Endothelial cell of umbilical vein (primary cell): ENCODE measurements at regions not wholly inside any gene's neighbourhood (a gene's known extent, or its start where the extent isn't known, plus 50 kb on each side); places are given as distances from the start of the nearest gene placed in this dataset.

Experiments
- BruUV-seq: library from RNA; stranded (reverse); fragments of 400-500 nt; replicated peaks from 2 replicates; lab custom pipeline; 2021; lab: Mats Ljungman, UMichigan
- CTCF ChIA-PET: fragments of 300-600, 350-600 bp; sonication (Branson Sonifier 250); formaldehyde crosslinking; loops from one replicate; lab custom pipeline; 2021; ENCODE audit warnings: antibody characterized with exemption, inconsistent platforms; lab: Charles Lee
- POLR2A ChIA-PET: fragments of 300-600, 350-600 bp; sonication (Branson Sonifier 250); formaldehyde crosslinking; loops from one replicate; lab custom pipeline; 2021; ENCODE audit warnings: antibody characterized with exemption, inconsistent platforms; lab: Charles Lee
- DNase-seq: peaks from one replicate; pipeline ENCODE4 v3.0.0-alpha.2; 2011; ENCODE audit warnings: low read depth, low spot score
- FAIRE-seq: peaks from 2 replicates; lab custom pipeline; 2011; peaks lifted over from hg19 to GRCh38; lab: Jason Lieb, UNC
- H2AFZ ChIP-seq: 2 replicates; pipeline ENCODE4 v1.6.0; 2012; ENCODE audit warnings: low read depth, low read length, control low read depth, inconsistent platforms
- H3K27ac ChIP-seq: 2 replicates; pipeline ENCODE4 v1.5.1; 2011; ENCODE audit warnings: low read depth, mild to moderate bottlenecking, control low read depth, low read length, moderate library complexity; ENCODE audit not compliant: insufficient read depth
- H3K27me3 ChIP-seq, 2 experiments: 2 replicates each; pipeline versions ENCODE4 v1.6.0 to v1.6.1; 2011; ENCODE audit warnings: low read length in 2 of 2, mixed read lengths in 1 of 2; ENCODE audit not compliant: control insufficient read depth in 2 of 2, insufficient read depth in 2 of 2
- H3K36me3 ChIP-seq, 2 experiments: 2 replicates in 1 of 2; 3 replicates in 1 of 2; pipeline ENCODE4 v1.5.1; 2011; ENCODE audit warnings: low read length in 2 of 2, mild to moderate bottlenecking in 1 of 2, moderate library complexity in 1 of 2; ENCODE audit not compliant: control insufficient read depth in 2 of 2, insufficient read depth in 2 of 2; ENCODE audit errors: extremely low read depth in 1 of 2
- H3K4me1 ChIP-seq: 3 replicates; pipeline ENCODE4 v1.5.1; 2011; ENCODE audit warnings: mild to moderate bottlenecking, low read length; ENCODE audit not compliant: control insufficient read depth, insufficient read depth; ENCODE audit errors: extremely low read depth
- H3K4me2 ChIP-seq: 2 replicates; pipeline ENCODE4 v1.6.1; 2011; ENCODE audit warnings: low read length, control low read depth, mixed read lengths; ENCODE audit not compliant: insufficient read depth
- H3K4me3 ChIP-seq, 3 experiments: fragments of 200-600 bp in 1 of 3; sonication (generic), shearing (Covaris generic) in 1 of 3; replicated peaks in 1 of 3; 2 replicates each; pipeline ENCODE4 v1.5.1; 2011 to 2016; ENCODE audit warnings: control low read depth in 3 of 3, low read length in 3 of 3, mild to moderate bottlenecking in 2 of 3, inconsistent platforms in 1 of 3, low read depth in 1 of 3, moderate library complexity in 1 of 3; ENCODE audit not compliant: insufficient read depth in 1 of 3
- H3K79me2 ChIP-seq: 2 replicates; pipeline ENCODE4 v1.6.0; 2012; ENCODE audit warnings: low read length, inconsistent platforms; ENCODE audit not compliant: control insufficient read depth, insufficient read depth
- H3K9ac ChIP-seq: replicated peaks from 2 replicates; pipeline ENCODE3; 2011; ENCODE audit warnings: low read length, control low read depth; ENCODE audit not compliant: insufficient read depth; ENCODE audit errors: extremely low read depth
- H3K9me1 ChIP-seq: replicated peaks from 3 replicates; pipeline ENCODE4 v1.6.0; 2011; ENCODE audit warnings: mild to moderate bottlenecking, low read length; ENCODE audit not compliant: control insufficient read depth, insufficient read depth; ENCODE audit errors: extremely low read depth
- H3K9me3 ChIP-seq: replicated peaks from 2 replicates; pipeline ENCODE4 v1.5.1; 2012; ENCODE audit warnings: low read length, inconsistent platforms; ENCODE audit not compliant: control insufficient read depth, insufficient read depth
- H4K20me1 ChIP-seq: replicated peaks from 2 replicates; pipeline ENCODE3; 2011; ENCODE audit warnings: mild to moderate bottlenecking, low read length; ENCODE audit not compliant: control insufficient read depth, insufficient read depth; ENCODE audit errors: extremely low read depth
- EZH2 ChIP-seq: IDR thresholded peaks from 2 replicates; pipeline ENCODE4 v1.6.1; 2012; ENCODE audit warnings: borderline replicate concordance, low read depth, mild to moderate bottlenecking, moderate library complexity, low read length, inconsistent platforms; ENCODE audit not compliant: severe bottlenecking
- FOS ChIP-seq: IDR thresholded peaks from 2 replicates; pipeline ENCODE4 v1.6.1; 2011; ENCODE audit warnings: mild to moderate bottlenecking, low read length, moderate library complexity, borderline replicate concordance; ENCODE audit not compliant: insufficient read depth
- GATA2 ChIP-seq: IDR thresholded peaks from 2 replicates; pipeline ENCODE4 v1.7.0; 2011; ENCODE audit warnings: low read depth, mild to moderate bottlenecking, moderate library complexity, mixed read lengths, low read length; ENCODE audit not compliant: insufficient read length, insufficient read depth
- JUN ChIP-seq: IDR thresholded peaks from 2 replicates; pipeline ENCODE4 v1.6.1; 2011; ENCODE audit warnings: borderline replicate concordance, low read depth; ENCODE audit not compliant: insufficient read length, insufficient read depth
- MYC ChIP-seq: IDR thresholded peaks from one replicate; pipeline ENCODE4 v1.6.1; 2011; ENCODE audit warnings: mild to moderate bottlenecking, low read depth, low read length
- POLR2A ChIP-seq: IDR thresholded peaks from 2 replicates; pipeline ENCODE4 v1.6.1; 2012; ENCODE audit warnings: low read depth, mild to moderate bottlenecking, control low read depth, low read length
- POLR2AphosphoS5 ChIP-seq: IDR thresholded peaks from 2 replicates; pipeline ENCODE4 v1.6.1; 2012; ENCODE audit warnings: low read depth, mild to moderate bottlenecking, control low read depth, low read length, moderate library complexity; ENCODE audit not compliant: insufficient read depth
- dilution Hi-C: fragments of 300-500 bp; cut with MboI; formaldehyde crosslinking; loops from one replicate; pipeline ENCODE4 v1.15.0; 2019; ENCODE audit warnings: low sequenced_read_pairs; ENCODE audit not compliant: extremely low pct_ligation_motif_present
- intact Hi-C: fragments of 100-400 bp; cut with micrococcal nuclease; formaldehyde crosslinking; loops from one replicate; pipeline ENCODE4 v1.10.0; 2022
- TF ChIP-seq, protein P1 (sequence below): IDR thresholded peaks from 2 replicates; pipeline ENCODE4 v1.6.1; 2011; ENCODE audit not compliant: insufficient read depth, insufficient read length
- TF ChIP-seq, protein P2 (sequence below), 2 donors: IDR thresholded peaks; 1 replicate in 1 of 2; 2 replicates in 1 of 2; pipeline ENCODE4 v1.5.1; 2011; ENCODE audit warnings: low read length in 2 of 2, mild to moderate bottlenecking in 2 of 2, moderate library complexity in 2 of 2, control low read depth in 1 of 2, inconsistent platforms in 1 of 2, low read depth in 1 of 2; ENCODE audit not compliant: insufficient read depth in 1 of 2; ENCODE audit errors: extremely low read depth in 1 of 2

DNA sequence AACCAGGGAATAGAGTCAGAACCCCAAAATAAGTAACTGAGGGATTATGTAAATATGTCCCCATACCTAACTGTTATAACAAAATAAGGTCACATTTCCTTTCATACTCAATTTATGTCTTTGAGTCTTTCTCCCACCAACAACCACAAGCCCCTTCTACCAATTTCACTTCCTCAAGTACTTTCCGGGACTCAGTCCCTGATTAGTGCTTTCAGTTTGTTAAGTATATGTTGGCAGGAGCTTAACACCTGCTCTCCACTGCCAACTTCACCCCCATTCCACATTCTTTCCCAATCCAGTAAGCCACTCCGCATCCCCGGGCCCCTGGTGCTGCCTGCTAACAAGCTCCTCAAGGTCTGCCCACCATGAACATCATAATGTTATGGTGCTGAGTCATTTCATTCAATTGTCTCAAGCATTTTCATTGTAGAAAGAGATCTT lies 71.3 kb upstream of the SPRY1 start:
- intact Hi-C loops (no loop called here), dilution Hi-C loops (no loop called here)
- DNase-seq (no peak), FAIRE-seq (no peak)
- TF ChIP-seq, protein P1, sequence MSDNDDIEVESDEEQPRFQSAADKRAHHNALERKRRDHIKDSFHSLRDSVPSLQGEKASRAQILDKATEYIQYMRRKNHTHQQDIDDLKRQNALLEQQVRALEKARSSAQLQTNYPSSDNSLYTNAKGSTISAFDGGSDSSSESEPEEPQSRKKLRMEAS = no peak
- TF ChIP-seq POLR2AphosphoS5 = no peak
- TF ChIP-seq POLR2A = no peak
- TF ChIP-seq, protein P2, sequence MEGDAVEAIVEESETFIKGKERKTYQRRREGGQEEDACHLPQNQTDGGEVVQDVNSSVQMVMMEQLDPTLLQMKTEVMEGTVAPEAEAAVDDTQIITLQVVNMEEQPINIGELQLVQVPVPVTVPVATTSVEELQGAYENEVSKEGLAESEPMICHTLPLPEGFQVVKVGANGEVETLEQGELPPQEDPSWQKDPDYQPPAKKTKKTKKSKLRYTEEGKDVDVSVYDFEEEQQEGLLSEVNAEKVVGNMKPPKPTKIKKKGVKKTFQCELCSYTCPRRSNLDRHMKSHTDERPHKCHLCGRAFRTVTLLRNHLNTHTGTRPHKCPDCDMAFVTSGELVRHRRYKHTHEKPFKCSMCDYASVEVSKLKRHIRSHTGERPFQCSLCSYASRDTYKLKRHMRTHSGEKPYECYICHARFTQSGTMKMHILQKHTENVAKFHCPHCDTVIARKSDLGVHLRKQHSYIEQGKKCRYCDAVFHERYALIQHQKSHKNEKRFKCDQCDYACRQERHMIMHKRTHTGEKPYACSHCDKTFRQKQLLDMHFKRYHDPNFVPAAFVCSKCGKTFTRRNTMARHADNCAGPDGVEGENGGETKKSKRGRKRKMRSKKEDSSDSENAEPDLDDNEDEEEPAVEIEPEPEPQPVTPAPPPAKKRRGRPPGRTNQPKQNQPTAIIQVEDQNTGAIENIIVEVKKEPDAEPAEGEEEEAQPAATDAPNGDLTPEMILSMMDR (IDR thresholded peaks at IDR 0.05; ENCODE audit: extremely low read depth in 1 of 2, insufficient read depth in 1 of 2, low read depth in 1 of 2, low read length in 2 of 2) = no peak
- TF ChIP-seq JUN = no peak
- TF ChIP-seq FOS = no peak
- TF ChIP-seq GATA2 = no peak
- TF ChIP-seq EZH2 = no peak
- TF ChIP-seq MYC = no peak
- Histone ChIP-seq H3K4me3 (no peak overlapping the region), H4K20me1 (no peaks in the 10 kb centered on the region), H3K27me3 (no peaks in the 10 kb centered on the region), H2AFZ (no peak overlapping the region), H3K79me2 (no peaks in the 10 kb centered on the region), H3K4me2 (no peak overlapping the region), H3K9ac (no peak overlapping the region), H3K9me1 (no peaks in the 10 kb centered on the region), H3K9me3 (no peaks in the 10 kb centered on the region), H3K27ac (no peak overlapping the region), H3K4me1 (no peaks in the 10 kb centered on the region), H3K36me3 (no peaks in the 10 kb centered on the region)
- ChIA-PET CTCF (no interaction called here), POLR2A (no interaction called here)
- no TSS peak for BruUV-seq
